Activated effector memory CD4-positive, alpha-beta T cell treated with Interleukin-2 at 50 U/mL for 16 hours (primary cell): ENCODE measurements at regions not wholly inside any gene's neighbourhood (a gene's known extent, or its start where the extent isn't known, plus 50 kb on each side); places are given as distances from the start of the nearest gene placed in this dataset.
"Not testable (repeated sequence)": the region's sequence is repeated elsewhere in the genome, so short reads cannot be mapped to it uniquely, and the experiment has no call there.

Experiments used
- DNase-seq: peaks from one replicate; pipeline ENCODE4 v3.0.0-alpha.2; 2020

DNA sequence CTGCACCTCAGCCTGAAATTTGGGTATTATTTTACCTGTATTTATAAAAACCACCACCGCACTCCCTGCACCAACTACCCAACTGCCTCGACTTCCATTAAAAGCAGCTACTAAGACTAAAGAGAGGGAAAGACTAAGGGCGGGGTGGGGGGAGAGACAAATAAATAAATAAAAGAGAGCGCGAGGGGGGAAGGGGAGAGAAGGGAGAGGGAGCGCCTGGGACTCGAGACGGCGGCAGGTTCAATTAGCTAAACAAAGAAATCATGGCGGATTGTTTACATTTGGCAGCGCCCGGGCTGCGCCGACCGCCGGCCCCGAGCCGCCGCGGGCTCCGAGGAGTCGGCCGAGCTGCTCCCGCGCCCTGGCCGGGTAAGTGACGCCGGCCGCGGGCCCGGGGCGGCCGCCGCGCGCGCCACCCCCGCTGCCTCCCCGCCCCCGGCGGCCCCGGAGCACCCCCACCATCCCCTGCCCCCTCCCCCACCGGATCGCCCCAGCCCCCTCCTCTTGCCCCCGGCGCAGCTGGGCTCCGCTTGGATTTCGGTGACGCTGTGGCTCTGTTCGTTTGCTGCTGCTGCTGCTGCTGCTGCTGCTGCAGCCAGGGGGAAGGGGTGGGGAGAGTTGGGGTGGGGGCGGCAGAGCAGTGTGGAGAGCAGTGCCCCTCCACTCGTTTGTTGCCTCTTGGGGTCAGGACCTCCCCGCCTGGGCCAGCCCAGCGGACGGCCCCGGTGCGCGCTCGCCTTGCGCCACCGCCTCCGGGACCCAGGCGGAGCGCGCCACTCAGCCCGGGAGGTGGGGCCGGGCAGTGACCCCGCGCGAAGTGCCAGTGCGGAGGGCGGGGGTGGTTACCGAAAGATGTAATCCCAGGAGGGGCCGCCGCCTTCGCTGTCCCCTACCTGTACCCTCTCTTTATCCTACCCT lies 187.2 kb upstream of the FANCL start:
- DNase-seq: no peak

DNA sequence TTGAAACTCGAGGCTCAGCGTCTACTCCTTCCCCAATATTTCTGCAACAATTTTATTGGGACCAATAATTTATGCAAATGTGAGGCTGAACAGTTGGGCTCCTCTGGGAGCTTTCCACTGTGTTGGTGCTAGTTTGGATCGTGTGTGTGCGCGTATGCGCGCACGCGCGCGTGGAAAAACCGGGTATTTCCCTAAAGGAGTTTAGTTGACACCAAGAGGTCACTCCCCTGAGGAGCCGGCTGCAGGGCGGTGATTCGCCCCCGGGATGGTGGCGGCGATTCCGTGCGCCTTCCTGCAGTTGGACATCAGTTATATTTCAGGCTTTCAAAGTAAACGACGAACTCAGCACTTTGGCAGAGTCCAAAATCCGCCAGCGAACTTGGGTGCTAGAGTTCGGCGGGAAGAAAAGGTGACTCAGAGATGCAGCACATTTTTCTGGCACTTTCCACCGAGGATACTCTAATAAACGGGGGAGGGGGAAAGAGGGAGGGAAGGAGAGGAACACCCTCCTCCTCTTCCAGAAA lies 186.5 kb upstream of the FANCL start:
- DNase-seq: no peak

DNA sequence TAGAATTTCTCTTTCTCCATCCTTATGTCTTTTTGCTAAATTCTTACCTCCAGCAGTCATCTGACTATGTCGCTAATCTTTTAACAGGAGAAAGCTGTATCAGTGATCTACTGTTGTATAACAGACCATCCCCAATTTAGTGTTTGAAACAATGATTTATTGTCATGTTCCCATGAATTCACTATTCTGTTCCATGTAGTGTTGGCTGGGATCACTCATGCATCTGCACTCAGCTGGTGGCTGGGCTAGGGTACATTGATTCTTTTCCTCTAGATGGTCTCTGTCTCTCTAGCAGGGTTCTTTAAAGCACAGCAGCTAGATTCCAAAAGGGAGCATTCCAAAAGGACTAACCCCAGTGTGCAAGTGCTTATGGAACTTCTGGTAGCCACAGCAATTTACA lies 184.2 kb upstream of the FANCL start:
- no peak for DNase-seq

DNA sequence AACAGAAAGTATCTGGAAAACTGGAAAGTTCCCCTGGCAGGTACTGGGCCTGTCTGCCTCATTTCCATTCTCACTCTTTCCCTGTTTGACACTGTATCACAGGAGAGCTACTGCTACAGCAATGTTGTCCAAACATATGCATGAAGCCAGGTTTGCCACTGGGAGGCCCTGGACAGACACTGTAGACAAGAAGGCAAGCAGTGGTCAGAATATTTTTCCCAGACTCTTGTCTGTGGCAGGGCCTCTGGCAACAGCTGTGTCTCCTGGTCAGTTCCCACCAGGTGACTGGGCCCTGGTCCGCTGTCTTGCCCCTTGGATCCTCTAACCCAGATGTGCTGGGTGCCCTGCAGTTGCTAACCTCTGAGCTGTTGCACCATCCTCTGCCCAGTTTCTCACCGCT lies 178.9 kb upstream of the FANCL start:
- no peak for DNase-seq

DNA sequence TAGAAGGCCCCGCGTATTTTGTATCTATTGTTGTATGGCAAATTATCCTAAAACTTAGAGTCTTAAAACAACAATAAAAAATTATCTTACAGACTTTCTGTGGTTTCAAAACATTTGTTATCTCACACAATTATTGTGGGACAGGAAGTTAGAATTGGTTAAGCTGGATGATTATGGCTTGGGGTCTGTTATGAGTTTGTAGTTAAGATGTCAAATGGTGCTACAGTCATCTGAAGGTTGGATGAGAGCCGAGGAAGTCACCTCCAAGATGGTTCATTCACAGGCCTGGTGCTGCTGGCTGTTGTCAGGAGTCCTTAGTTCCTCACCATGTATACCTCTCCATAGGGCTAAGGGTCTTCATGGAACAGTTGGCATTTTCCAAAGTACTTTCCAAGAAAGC lies 175.6 kb upstream of the FANCL start:
- no peak for DNase-seq

- DNase-seq: no peak
Observed at GRCh38 chr2:58414506-58414905, 173.4 kb upstream of the FANCL start.

DNA sequence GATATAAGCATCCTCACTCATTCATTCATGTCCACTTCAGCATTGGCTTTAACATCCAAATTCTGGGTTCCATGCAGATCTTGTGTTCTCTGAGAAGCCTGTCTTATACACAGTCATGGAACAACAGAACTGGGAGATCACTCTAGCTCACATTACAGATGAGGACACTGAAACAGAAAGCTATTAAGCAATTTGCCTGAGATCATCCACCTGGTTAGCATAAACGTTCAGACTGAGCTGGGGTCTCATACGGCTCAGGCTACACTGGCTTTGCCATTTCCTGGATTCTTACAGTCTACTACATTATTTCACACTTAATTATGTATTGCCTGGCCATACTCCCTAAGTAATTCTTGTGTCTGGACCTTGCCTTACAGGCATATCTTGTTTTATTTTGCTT lies 169.4 kb upstream of the FANCL start:
- no peak for DNase-seq

DNA sequence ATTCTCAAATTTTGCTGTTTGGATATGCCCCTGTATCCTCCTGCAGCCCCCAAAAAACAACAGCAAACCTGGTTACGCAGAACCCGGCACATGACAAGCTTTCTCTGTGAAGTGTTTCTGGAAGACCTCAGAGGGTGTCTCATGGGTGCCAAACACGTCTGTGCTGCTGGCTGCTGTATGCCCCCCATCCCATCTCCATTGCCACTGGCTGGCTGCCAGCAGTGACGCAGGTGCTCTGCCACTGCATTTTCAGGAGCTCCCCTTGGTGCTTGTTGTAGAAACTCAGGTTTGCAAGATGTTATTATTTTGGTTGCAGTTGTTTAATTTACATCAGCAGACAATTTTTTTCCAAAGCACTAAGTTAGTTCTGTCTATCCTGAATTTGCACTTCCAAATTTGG lies 166.4 kb upstream of the FANCL start:
- DNase-seq: no peak

- DNase-seq: no peak
Observed at GRCh38 chr2:58405341-58405740, 164.2 kb upstream of the FANCL start.

DNA sequence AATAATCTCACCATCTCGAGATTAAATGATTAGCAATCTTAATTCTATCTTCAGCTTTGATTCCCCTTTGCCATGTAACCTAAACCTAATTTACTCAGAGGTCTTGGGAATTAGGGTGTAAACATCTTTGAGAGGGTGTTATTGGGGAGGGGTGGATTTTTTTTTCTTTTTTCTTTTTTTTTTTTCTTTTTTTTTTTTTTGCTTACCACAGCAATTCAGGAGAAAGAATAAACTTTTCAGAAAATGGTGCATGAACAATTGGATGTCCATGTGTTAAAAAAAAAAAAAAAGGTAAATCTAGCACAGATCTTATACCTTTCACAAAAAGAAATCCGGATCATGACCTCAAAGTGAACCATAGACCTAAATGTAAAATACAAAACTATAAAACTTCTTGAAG lies 160.8 kb upstream of the FANCL start:
- DNase-seq: no peak

DNA sequence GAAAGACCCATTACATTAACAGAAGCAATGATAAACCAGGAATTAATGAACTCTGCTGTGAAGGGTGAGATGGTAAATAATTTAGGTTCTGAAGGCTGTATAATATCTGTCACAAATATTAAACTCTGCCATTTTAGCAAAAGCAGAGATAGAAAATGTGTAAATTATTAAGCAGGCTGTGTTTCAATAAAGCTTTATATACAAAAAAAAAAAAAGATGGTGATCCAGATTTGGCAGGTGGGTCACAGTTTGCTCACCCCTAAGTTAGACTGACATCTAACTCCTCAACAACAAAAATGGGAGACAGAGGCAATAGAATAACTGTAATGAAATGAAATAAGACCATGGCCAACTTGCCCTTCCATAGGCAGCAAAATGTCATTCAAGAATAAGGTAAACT lies 157.3 kb upstream of the FANCL start:
- no peak for DNase-seq

GRCh38 chr2:58387701-58388100 lies 146.6 kb upstream of the FANCL start:
- no peak for DNase-seq

GRCh38 chr2:58386904-58387303 lies 145.8 kb upstream of the FANCL start:
- not testable (repeated sequence) for DNase-seq

DNA sequence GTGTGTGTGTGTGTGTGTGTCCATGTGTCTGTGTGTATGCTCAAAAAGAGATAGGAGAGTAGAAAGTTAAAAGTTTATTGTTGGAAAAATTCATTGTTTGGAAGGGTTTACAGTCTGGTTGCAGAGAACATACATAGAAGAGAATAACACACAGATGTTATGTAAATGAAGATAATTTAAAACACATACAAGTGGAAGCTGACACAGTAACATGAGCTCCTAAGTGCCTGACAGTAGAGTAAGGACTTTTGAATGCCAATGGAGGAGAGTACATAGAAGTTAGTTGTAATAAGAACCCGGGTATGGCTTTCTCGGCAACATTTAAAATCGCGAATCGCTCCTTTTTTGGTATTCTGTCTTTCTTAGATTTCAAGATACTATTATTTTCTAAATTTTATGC lies 137.0 kb upstream of the FANCL start:
- no peak for DNase-seq

GRCh38 chr2:58377181-58377580 lies 136.1 kb upstream of the FANCL start:
- no peak for DNase-seq

- DNase-seq: no peak
Observed at GRCh38 chr2:58376592-58376991, 135.5 kb upstream of the FANCL start.

- DNase-seq: no peak
Observed at GRCh38 chr2:58369594-58369993, 128.5 kb upstream of the FANCL start.

GRCh38 chr2:58364098-58364497 lies 123.0 kb upstream of the FANCL start:
- DNase-seq: no peak

- no peak for DNase-seq
Observed at GRCh38 chr2:58358026-58358425, 116.9 kb upstream of the FANCL start.

GRCh38 chr2:58357521-58357920 lies 116.4 kb upstream of the FANCL start:
- DNase-seq: no peak

DNA sequence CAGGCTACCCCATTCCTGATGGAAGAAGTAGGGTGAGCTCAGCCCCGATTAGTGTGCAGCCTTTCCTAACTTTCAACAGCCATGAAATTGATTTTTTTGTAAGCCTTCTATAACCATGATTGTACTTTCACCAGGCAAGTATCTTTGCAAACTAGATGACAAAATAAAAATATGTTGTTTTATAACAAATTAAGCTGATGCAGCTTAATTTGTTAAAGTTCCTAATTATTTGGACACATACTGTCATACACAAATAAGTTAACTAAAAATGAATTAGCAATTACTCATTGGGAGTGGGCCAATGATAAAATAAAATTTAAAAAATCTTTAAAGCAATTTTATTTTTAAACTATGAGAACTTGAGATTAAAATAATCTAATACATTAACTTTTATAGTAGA lies 113.1 kb upstream of the FANCL start:
- no peak for DNase-seq

GRCh38 chr2:58350484-58350883 lies 109.4 kb upstream of the FANCL start:
- no peak for DNase-seq

GRCh38 chr2:58347810-58348209 lies 106.7 kb upstream of the FANCL start:
- no peak for DNase-seq

DNA sequence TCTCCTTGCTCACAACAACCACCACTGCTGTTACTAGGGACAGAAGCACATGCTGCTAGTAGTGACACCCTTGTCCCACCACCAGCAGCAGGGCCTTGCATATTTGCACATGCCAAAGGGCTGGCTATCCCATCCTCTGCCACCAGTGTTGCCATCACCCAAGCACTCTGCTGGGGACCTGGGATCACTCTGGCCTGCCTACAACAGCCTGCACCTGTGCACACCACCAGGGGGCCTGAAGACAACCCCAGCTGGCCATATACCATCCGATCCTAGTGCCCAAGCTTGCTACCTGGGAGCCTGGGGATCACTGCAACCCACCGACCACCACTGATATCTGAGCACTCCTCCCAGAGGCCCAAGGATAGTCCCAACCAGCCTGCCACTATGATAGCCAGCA lies 99.9 kb upstream of the FANCL start:
- no peak for DNase-seq
